SW480 (cell line): ENCODE measurements at regions not wholly inside any gene's neighbourhood (a gene's known extent, or its start where the extent isn't known, plus 50 kb on each side); places are given as distances from the start of the nearest gene placed in this dataset.
A peak's percentile ranks its signal among the peaks of the same experiment; 100 is the strongest.

Experiments
- DNase-seq: peaks from one replicate; pipeline ENCODE4 v3.0.0-alpha.2; 2016; ENCODE audit warnings: low spot score

DNA sequence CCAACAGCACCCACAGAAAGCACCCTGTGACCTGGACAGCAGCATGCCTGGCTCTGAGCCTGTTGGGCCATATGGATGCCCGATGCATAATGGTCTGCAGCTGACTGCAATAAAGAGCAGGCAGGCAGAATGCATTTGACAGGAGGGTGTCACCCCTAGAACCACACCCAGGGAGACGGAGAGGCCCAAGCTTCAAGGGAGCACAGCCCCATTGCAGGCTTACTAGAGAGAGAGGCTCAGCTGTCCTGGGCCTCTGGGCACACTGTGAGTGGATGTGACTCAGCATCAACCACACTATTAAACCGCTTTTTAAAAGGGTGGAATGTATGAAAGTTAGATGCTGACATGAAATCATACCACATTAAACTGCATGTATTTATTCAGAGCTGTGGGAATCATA is 365.3 kb downstream of the CTTN start:
- peak; percentile 39 for DNase-seq

DNA sequence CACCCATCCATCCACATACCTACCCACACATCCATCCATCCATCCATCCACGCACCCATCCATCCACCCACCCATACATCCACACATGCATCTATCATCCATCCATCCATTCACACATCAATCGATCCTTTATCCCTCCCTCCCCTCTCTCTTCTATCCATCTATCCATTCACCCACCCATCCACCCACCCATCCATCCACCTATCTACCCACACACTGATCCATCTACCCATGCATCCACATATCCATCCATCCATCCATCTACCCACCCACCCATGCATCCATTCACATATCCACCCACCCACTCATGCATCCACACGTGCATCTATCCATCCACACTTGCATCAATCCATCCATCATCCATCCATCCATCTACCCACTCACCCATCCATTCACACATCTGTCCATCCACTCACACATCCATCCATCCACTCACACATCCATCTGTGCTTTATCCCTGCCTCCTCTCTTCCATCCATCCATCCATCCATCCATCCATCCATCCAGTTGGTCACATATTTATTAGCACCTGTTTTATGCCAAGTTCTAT is 366.1 kb downstream of the CTTN start:
- DNase-seq = no peak

DNA sequence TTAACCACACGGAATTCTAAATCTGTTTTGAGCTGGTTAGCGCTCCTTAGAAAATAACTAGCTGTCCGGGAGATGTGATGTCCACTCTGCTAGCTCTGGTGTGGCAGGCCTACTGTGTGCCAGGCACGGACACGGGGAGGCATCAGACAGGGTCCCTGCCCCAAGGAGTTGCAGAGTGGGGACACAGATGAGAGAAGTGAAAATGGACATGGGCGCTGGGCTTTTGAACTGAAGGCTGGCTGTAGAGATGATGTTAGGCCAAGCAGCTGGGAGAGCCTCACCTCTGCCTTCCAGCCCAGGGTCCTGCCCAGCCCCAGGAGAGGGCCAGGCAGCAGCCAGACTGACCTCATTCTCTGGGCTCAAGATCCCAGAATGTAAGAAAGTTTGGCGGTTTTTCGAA is 368.6 kb downstream of the CTTN start:
- no peak for DNase-seq

DNA sequence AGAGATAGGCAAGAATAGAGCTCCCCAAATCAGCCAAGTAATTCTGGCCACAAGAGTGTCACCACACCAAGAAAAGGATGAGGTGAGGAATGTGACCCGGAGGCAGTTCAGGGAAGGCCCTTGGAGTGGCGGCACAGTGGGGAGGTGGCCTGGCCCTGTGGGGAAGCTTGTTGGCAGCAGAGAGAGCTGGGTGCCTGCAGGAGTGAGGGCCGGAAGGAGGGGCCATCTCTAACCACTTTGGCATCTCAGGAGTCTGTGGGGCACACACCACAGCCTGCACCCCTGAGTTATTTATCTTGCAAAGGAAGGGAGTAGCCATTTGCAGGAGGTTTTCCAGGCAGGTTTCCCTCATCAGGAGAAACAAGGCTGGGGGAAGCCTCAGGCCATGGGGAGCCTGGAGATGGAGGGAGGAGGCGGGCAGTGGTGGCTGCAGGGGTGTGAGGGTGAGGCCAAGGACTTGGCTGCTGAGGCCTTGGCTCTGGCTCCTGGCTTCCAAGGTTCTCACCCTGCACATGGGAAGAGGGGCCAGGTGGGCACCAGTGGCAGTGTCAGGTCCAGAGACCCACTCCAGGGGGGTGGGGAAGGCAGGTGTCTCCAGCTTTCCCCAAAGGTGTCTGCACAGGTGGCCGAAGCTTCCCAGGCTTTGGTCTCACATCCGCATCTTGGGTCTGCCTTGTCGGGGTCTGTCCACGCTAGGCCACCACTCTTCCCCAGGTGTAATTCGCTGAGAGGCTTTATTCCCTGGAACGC is 370.2 kb downstream of the CTTN start:
- DNase-seq = no peak

DNA sequence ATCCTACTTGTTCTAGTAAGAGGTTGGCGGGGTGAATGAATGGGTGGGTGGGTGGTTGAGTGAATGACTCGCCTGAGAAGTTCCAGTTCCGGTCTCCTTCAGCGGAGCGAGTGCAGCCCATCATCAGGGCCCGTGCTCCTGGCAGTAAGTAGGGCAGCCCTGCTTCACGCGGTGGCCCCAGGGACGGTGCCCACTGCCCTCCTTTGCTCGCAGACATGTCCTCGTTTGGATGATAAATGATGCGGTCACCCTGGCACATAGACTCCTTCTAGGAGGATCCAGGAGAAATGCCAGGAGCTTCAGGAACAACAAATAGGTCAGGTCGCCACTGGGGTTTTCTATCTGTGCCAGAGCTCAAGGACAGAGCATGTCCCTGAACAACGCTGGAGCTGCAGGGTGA is 370.8 kb downstream of the CTTN start:
- no peak for DNase-seq

DNA sequence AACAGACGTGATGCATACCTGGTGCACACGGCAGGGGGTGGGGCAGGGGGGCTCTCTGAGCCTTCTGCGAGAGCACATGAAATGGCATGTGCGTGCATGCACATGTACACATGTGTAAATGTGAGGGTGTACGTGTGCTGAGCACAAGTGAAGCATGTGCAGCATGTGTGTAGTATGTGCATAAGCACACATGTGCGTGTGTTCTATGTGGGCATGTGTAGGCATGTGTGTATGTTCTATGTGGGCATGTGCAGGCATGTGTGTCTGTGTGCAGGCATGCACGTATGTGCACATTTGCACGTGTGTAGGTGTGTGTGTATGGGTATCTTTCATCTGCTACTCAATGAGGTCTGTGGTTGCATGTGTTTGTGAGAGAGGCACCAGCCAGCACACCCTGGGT is 371.2 kb downstream of the CTTN start:
- no peak for DNase-seq

DNA sequence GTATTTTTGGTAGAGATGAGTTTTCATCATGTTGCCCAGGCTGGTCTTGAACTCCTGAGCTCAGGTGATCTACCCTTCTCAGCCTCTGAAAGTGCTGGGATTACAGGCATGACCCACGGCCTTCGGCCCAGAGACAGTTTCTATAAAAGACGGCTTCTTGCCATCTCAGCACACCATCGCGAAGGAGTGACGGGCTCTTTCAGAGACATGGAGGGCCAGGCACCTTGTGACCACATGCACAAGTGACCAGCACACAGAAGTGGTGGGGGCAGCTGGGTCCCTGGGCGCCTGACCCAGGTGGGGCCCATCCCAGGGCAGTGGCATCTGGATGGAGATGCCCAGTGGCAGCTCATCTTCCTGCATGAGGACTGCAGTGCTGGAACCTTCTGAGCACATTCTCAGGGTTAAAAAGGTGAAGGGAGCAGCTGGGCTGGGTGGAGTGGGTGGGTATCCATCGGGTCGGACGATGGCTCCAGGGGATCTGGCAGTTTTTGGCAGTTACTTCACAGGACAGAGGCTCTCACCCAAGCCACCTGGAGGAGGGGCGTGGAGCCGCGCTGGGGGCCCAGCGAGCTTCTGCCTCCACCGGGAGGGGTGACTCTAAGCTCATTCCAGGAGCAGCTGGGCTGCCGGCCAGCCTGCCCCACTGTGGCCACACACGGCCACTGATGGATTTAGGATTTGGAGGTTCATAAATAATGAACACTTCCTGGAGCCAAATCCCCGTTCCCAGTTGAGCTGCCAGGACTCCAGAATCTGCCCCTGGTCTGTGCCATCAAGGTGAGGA is 373.0 kb downstream of the CTTN start:
- no peak for DNase-seq

DNA sequence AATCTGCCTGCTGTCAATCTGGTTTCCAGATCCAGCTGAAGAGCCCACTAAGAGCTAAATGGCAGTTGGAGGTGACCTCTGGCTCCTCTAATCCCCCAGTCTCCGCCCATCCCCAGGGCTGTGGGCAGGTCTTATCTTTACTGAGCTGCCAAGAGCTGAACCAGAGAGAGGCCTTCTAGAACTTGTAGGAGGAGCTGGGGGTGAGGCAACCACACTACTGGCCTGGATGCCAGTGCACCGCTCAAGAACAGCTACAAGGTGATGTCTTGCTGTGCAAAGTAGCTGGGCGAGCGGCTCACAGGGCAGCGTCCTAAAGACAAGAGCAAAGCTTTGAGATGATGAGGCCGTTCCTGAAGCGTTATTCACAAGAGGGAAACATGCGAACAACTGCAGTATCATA is 374.6 kb downstream of the CTTN start:
- DNase-seq = no peak

DNA sequence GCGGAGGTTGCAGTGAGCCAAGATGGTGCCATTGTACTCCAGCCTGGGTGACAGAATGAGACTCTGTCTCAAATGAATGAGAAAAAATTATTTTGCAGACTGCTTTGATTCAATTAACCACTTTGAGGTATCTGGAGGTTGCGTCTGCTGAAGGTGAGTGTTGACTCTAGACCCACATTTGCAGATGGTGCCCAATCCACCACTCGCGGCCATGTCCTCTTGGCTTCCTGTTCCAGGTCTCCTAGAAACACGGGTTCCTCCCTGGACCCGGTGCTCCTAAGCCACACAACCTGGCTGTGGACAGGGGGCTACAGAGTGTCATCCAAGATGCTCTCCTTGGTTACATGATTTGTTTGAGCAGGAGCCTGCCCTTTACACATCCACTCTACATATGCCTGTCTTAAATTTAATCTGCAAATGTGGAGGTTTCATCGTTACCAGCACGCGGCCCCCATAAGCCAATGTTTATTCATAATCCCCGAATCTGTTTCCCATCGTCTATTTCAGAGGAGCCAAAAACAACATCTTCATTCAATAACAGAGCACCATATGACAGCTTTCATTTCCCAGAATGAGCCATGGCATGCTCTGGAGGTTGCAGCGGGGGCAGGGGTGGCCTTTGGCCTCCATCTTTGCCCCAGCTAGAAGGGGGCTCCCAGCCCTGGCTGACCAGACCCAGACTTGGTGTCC is 377.2 kb downstream of the CTTN start:
- no peak for DNase-seq

DNA sequence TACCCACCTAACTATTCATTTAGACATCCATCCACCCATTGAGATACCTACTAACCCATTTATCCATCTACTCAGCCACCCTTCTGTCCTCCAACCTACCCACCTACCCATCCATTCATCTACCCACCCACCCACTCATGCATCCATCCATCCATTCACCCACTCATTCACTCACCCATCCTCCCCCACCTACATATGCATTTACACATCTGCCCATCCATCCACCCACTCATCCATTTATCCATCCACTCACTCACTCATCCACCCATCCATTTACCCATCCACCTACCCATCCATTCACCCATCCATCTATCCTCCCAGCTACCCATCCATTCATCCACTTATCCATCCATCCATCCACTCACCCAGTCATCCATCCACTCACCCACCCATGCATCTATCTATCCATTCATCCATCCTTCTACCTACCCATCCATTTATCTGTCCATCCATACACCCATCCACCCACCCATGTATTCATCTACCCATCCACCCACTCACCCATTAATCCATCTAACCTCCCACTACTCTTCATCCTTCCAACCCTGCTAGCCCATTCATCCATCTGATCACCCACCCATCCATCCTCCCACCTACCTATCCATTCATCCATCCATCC is 378.7 kb downstream of the CTTN start:
- no peak for DNase-seq

DNA sequence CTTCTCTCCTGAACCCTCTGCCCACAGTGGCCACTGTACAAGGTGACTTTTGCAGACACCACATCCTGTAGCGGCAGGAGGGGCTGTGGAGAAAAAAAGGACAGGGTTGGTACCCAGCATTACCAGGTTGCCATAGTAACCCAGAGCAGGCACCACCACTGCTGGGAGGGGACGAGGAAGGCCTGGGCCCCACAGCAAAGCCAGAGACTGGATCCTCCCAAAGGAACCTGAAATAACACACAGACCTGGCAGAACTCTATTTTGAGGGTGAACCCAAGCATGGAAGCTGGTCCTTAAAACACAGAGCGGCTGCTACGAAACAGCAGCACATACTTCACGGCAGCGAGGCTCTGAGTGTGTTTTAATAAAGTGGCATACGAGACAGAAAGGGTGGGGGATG is 380.6 kb downstream of the CTTN start:
- DNase-seq = no peak

DNA sequence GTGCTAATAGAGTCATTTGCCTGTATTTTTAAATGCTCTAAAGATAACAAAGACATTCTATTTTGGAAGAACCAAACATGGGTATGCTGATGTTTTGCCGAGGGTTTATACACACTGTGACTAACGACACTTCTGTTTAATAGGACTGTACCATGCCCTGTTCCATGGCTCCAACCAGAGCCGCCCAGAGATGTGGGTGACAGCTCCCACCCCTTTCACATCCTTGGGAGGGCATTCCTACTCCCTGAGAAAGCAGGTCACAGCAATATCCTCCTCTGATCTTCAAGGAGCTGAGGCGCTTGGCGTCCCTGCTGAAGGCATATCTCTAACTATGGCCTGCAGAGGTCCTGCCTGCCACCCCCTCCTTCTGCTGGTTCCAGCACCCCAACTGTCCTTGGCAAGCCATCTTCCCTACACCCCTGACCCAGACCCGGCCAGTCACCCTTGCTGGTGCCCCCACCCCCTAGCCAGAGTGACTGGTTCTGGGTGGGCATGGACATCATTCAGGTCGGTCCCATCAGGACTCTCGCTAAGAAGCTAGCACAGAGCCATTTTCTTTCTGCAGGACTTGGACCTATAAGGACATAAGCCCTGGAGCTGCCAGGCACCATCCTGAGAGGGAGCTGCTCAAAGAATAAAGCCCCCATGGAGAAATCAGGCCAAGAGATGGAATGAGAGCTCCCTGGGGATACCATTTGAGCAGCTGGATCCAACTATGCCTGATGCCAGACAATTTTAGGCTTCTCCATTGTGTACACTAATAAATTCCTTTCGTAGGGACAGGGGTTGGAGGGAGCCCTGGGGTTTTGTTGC is 381.3 kb downstream of the CTTN start:
- no peak for DNase-seq

DNA sequence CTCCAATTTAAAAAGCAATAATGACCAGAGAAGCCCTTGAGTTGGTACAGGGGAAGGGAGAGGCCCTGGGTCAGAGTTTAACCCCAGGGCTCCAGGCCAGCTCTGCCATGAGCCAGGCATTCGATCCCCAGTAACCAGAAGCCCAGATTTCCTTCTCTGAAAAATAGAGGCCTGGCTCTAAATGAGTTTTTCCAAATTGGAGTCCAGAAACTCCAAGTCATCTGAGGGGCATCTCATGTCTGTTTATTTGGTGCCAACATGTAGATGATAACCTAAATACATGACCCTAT is 381.9 kb downstream of the CTTN start:
- DNase-seq = no peak

DNA sequence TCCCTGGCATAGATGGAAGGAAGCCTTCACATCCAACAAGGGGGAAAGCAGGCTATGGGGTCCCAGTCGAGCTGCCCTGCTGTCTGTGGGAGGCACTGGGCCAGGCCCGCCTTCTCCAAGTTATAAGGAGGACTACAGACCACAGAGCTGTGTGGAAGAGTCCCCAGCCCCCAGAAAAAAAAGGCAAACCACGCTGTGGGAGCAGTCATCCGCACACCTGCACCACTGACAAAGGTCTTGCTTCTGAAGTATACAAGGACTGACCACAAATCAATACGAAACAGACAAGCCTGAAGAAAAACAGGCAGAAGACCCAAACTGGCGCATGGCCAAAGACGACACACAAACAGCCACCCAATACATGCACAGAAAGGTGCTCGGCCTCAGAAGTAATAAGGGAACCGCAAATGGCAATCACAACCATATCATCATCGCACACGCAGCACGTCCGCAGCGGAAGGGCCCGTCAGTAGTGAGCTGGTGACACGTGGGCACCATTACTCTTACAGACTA is 384.1 kb downstream of the CTTN start:
- no peak for DNase-seq

DNA sequence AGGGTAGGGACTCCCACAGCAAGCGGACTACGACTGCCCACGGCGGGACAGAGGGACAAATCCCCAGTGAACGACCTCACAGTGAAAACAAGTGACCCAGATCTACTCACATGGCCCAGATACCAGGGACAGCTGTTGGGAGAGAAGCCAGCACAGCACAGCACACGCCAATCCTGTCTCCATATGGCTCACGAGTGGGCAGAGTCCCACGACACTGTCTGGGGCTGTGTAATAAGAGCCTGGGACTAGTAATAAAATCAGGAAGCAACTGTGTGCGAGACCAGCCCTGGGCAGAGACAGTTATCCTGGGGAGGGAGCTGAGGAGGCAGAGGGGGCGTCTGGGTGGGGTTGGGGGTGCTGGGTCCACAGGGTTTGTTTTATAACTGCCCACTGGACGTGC is 385.0 kb downstream of the CTTN start:
- no peak for DNase-seq

DNA sequence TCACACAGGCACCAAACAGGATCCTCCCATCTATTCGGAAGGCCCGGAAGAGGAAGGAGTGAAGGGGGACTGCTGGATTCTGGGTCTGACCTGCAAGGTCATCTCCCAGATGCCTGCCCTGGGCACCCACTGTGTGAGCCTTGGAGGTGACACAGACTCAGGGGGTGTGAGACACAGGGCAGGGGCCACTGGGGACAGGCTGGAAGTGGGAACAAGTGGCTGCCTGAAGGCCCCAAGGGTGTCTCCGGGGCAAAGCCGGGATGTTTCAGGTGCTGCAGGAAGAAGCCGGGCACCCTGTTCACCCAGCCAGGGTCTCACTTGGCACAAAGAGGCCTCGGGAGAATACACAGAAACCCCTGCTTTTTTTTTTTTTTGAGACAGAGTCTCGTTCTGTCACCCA is 385.5 kb downstream of the CTTN start:
- DNase-seq = no peak

DNA sequence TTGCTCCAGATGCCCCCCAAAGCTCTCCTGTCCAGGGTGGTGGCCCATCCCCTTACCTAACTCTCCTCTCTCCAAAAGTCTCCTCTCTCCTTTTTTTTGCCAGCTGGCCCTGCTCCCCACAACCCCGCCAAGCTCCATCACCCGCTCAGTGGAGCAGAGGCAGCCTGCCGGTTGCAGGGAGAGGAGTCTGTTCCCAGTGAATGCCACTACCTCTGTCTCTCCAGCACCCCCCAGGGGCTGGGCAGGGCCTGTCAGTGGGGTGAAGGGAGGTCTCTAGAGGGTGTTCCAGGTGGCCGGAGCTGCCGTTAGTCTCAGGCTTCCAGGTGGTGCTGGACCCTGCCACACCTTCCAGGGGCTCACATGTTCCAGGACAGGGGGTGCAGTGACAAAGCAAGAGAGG is 387.0 kb downstream of the CTTN start:
- no peak for DNase-seq

DNA sequence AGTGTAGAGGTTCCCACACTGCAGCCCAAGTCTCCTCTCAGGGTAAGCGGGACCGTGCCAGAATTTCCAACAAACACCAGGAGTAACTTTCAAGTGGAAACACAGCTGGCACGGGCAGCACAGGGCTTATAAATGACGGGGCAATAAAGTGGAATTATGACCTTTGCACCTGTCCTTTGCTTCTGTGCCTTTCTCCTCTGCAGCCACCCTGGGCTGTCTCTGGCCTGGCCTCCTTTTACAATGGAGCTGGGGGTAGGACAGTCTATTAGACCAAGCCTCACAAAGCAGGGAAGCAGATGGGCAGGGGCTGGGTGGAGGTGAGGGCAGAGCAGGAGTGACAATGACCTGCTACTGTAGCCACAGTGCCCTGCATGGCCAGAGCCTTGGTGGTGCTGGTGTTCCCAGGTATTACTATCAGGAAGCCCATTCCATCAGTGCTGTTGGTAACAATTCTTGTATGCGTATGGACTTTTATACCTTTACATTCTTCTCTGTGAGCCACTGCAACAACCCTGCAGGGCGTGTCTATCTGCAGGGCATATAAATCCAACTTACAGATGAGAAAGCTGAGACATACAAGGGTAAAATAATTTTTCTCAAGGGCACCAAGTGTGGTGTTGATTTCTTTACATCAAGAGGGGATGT is 387.8 kb downstream of the CTTN start:
- DNase-seq = peak; percentile 17

DNA sequence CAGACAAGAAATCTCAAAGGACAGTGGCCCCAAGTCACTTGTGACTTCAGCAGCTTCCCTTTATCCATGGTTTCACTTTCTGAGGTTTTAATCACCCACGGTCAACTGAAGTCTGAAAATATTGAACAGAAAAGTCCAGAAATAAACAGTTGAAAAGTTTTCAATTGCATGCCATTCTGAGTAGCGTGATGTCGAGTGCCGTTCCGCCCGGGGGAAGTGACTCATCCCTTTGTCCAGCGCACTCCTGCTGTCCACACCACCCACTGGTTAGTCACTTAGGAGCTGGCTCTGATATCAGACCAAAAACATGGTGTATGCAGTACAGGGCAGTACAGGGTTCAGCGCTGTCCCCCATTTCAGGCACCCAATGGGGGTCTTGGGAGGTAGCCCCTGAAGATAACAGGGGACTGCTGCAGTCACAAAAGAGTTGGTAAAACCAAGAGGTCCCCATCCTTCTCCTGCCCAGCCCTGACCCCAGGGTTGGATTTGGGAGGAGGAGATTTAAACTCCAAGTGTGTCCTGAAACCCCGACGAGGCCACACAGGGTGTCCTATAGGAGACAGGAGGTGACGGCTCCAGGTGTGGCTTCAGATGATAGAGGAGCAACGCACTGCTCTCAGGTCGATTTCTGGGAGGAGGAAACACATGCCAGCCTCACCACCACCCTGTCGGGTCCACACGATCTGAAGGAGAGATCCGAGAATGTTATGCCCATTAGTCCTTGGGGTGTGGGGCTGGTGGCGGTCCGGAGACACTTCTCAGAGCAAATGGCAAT is 390.1 kb downstream of the CTTN start:
- DNase-seq = peak; percentile 86

DNA sequence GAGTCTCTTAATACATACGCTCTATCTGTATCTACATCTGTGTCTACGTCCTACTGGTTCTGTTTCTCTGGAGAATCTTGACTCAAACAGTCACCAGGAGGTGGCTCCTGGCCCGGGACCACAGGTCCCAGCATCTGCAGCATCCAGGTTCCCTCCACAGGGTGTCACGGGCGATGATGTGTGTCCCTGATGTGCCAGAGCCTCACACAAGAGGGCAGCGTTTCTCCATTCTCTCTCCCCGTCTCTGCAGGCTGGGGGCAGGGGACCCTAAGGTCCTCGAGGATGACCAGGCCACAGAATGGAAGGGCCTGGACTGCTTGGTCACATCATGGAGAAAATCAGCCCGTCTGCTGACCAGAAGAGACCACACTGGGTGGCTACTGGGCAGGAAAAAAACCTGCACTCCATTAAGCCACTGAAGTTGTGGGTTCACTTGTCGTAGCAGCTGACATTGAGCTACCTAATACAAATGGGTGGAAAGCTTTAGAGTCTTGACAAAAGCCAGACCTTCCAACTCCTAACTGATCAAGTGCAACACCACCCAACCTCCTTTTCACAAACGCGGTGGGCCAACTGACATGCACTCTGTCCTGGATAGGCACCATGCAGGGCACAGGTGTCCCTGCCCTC is 392.5 kb downstream of the CTTN start:
- DNase-seq = no peak
